ENCODE measurements at regions not wholly inside any gene's neighbourhood (a gene's known extent, or its start where the extent isn't known, plus 50 kb on each side); places are given as distances from the start of the nearest gene placed in this dataset.

- TF ChIP-seq CTCF (IDR thresholded peaks at IDR 0.05) (no peak), EP300 (IDR thresholded peaks at IDR 0.05) (no peak), POLR2A (IDR thresholded peaks at IDR 0.05) (no peak)
Measured at GRCh38 chr2:18276583-18277075, 283.8 kb downstream of the RDH14 start.

Data from ovary (tissue), 3 donors.